ENCODE measurements at regions not wholly inside any gene's neighbourhood (a gene's known extent, or its start where the extent isn't known, plus 50 kb on each side); places are given as distances from the start of the nearest gene placed in this dataset.

DNA sequence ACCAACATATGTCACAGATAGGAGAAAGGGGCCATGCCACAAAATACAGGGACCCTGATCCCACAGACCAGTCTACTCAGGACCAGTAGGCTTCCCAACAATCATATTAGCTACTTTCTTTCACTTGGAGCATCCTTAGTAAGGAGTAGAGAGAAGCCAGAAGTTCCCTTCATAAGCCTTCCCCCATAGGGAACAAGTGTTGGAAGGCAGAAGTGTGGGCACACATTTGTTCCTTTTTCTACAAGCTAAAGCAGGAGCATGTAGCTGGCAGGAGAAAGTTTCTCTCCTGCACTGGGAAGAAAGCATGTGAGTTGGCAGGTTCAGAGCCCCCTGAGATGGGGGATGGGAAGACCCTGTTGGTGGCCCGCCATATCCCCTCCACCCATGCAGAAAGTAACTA is 165.4 kb downstream of the KCTD12 start:
- Mint-ChIP-seq H3K4me3 (no peak overlapping the region), H3K4me1 (ENCODE audit: low read depth) (no peaks in the 10 kb centered on the region), H3K27ac (no peak overlapping the region), H3K9me3 (no peaks in the 10 kb centered on the region), H3K36me3 (ENCODE audit: low read depth) (no peaks in the 10 kb centered on the region), H3K27me3 (no peaks in the 10 kb centered on the region)
- intact Hi-C loops (cut with micrococcal nuclease): no loop called here
- ChIA-PET CTCF (interaction anchor here (1.3 kb wide), 1 partner anchor 11 kb away, joined by 3 read pairs; no protein-coding TSS in a partner anchor), POLR2A (interaction anchor here (0.7 kb wide), 1 partner anchor 16 kb away, joined by 5 read pairs; no protein-coding TSS in a partner anchor)
- DNase-seq: no peak
- TF ChIP-seq, protein P1, sequence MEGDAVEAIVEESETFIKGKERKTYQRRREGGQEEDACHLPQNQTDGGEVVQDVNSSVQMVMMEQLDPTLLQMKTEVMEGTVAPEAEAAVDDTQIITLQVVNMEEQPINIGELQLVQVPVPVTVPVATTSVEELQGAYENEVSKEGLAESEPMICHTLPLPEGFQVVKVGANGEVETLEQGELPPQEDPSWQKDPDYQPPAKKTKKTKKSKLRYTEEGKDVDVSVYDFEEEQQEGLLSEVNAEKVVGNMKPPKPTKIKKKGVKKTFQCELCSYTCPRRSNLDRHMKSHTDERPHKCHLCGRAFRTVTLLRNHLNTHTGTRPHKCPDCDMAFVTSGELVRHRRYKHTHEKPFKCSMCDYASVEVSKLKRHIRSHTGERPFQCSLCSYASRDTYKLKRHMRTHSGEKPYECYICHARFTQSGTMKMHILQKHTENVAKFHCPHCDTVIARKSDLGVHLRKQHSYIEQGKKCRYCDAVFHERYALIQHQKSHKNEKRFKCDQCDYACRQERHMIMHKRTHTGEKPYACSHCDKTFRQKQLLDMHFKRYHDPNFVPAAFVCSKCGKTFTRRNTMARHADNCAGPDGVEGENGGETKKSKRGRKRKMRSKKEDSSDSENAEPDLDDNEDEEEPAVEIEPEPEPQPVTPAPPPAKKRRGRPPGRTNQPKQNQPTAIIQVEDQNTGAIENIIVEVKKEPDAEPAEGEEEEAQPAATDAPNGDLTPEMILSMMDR (IDR thresholded peaks at IDR 0.05): no peak
- no peak for ATAC-seq

DNA sequence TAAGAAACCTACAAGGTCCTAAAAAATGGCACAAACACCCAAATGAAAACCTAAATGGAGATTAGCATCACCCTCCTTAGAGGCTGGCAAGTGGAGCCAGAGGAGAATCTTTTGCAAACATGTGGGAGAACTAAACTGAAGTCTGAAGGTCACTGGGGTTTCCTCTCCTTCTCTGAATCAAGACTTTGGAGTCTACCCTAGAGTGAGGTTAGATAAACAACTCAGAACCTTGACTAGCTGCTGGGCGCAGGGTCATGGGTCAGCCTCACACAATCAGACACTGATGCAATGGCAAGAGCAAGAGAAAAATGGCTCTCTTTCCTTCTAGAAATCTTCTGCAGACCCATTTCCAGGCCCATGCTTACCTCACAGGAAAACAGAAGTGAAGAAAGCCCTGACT is 165.8 kb downstream of the KCTD12 start:
- no peaks in the 10 kb centered on the region for H3K36me3 Mint-ChIP-seq (ENCODE audit: low read depth)
- CTCF ChIA-PET: interaction anchor here (1.3 kb wide), 1 partner anchor 11 kb away, joined by 3 read pairs; no protein-coding TSS in a partner anchor
- intact Hi-C loops (cut with micrococcal nuclease): no loop called here

DNA sequence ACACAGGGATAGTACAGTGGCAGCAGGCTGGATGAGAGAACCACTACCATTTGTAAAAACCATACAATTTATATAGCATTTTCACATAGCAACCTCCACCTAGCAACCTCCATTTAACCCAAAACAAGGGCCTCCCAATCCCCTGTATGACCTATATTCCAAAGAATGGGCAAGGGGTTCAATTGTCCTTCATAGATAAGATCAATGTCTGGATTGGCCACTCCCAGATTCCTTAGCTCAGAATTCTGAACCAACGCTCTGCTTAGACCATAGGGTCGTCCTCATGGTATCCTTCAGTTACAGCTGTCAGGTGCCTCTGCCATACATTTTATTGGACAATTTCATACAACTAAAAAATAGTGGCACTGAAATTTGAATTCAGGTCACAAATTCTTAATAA is 166.2 kb downstream of the KCTD12 start:
- Mint-ChIP-seq H3K27ac (no peak overlapping the region), H3K27me3 (no peaks in the 10 kb centered on the region), H3K4me3 (no peak overlapping the region), H3K4me1 (ENCODE audit: low read depth) (no peaks in the 10 kb centered on the region), H3K9me3 (no peaks in the 10 kb centered on the region), H3K36me3 (ENCODE audit: low read depth) (no peaks in the 10 kb centered on the region)
- TF ChIP-seq, protein P1 (IDR thresholded peaks at IDR 0.05): no peak
- ChIA-PET CTCF (interaction anchor here (0.9 to 1.3 kb wide), 2 partner anchors 10 to 11 kb away, joined by 3 read pairs; no protein-coding TSS in a partner anchor), POLR2A (no interaction called here)
- no peak for ATAC-seq
- intact Hi-C loops (cut with micrococcal nuclease): no loop called here
- no peak for DNase-seq

More for the DNA sequence above, 165.8 kb downstream of the KCTD12 start:
- no peak overlapping the region for H3K27ac Mint-ChIP-seq
- H3K4me3 Mint-ChIP-seq: no peak overlapping the region
- ATAC-seq (no peak), DNase-seq (no peak)
- H3K9me3 Mint-ChIP-seq: no peaks in the 10 kb centered on the region
- H3K27me3 Mint-ChIP-seq: no peaks in the 10 kb centered on the region
- POLR2A ChIA-PET: no interaction called here
- TF ChIP-seq, protein P1 (IDR thresholded peaks at IDR 0.05): no peak
- no peaks in the 10 kb centered on the region for H3K4me1 Mint-ChIP-seq (ENCODE audit: low read depth)

DNA sequence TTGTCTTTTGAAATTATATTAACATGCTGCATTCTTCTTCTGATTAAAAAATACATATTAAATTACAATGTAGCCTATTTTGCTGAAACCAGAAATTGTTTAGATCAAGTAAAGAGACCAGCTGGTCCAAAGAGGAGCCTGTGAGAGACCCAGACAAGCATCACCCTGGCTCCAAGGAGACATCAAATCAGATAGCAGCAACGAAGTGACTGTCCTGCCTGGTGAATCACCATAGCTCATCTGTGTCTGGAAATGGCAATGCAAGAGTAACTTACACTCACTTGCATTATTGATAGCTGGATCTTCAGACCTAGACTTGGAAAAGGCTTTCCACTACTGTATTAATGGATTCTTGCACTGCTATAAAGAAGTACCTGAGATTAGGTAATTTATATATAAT is 169.1 kb downstream of the KCTD12 start:
- no peak overlapping the region for H3K27ac Mint-ChIP-seq
- ChIA-PET POLR2A (interaction anchor here (0.5 kb wide), 1 partner anchor 168 kb away, joined by 3 read pairs; no protein-coding TSS in a partner anchor), CTCF (no interaction called here)
- H3K27me3 Mint-ChIP-seq: no peaks in the 10 kb centered on the region
- ATAC-seq (no peak), DNase-seq (no peak)
- H3K9me3 Mint-ChIP-seq: no peaks in the 10 kb centered on the region
- intact Hi-C loops (cut with micrococcal nuclease): no loop called here
- TF ChIP-seq, protein P1 (IDR thresholded peaks at IDR 0.05): no peak
- H3K4me1 Mint-ChIP-seq (ENCODE audit: low read depth): no peaks in the 10 kb centered on the region
- no peak overlapping the region for H3K4me3 Mint-ChIP-seq
- no peaks in the 10 kb centered on the region for H3K36me3 Mint-ChIP-seq (ENCODE audit: low read depth)

DNA sequence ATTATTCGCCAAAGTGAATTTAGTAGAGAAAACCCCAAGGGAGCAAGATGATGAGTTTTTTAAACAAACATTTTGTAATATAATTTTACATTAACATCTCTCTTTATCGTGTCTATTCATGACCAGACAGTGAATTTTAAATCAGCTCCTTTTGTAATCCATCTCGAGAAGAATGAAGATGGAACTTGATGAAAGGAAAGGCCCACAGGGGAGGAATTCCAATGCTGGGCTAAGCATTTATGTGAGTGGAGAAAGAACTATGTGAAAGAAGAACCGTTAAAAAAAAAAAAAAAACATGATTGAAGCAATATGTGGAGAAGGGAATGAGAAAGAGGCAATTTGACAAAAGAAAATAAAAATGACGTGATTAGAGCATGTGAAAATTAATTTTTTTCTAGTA is 170.6 kb downstream of the KCTD12 start:
- no peak overlapping the region for H3K4me3 Mint-ChIP-seq
- ChIA-PET POLR2A (no interaction called here), CTCF (no interaction called here)
- intact Hi-C loops (cut with micrococcal nuclease): no loop called here
- H3K27ac Mint-ChIP-seq: no peak overlapping the region
- DNase-seq: no peak
- H3K9me3 Mint-ChIP-seq: no peaks in the 10 kb centered on the region
- H3K27me3 Mint-ChIP-seq: no peaks in the 10 kb centered on the region
- TF ChIP-seq, protein P1 (IDR thresholded peaks at IDR 0.05): no peak
- H3K36me3 Mint-ChIP-seq (ENCODE audit: low read depth): no peaks in the 10 kb centered on the region
- no peak for ATAC-seq
- H3K4me1 Mint-ChIP-seq (ENCODE audit: low read depth): no peaks in the 10 kb centered on the region
